Neural cell (in vitro differentiated cells): ENCODE measurements at regions not wholly inside any gene's neighbourhood (a gene's known extent, or its start where the extent isn't known, plus 50 kb on each side); places are given as distances from the start of the nearest gene placed in this dataset.

Experiments used
- H2AFZ ChIP-seq: fragments of 200-600, 300-800 bp; sonication (generic), shearing (Covaris generic); 2 replicates; pipeline ENCODE4 v1.6.0; 2014; ENCODE audit warnings: low read depth, mild to moderate bottlenecking, antibody characterized with exemption, low read length, moderate library complexity
- H3F3A ChIP-seq: fragments of 200-600 bp; shearing (Covaris generic); 2 replicates; pipeline ENCODE4 v1.6.1; 2016; ENCODE audit warnings: mild to moderate bottlenecking, moderate library complexity, mixed read lengths, antibody characterized with exemption, low read length; ENCODE audit not compliant: insufficient read depth, poor library complexity, severe bottlenecking
- H3K27ac ChIP-seq: fragments of 200-600, 300-800 bp; sonication (generic), shearing (Covaris generic); 2 replicates; pipeline ENCODE4 v1.5.1; 2014; ENCODE audit warnings: mild to moderate bottlenecking, low read length, moderate library complexity
- H3K27me3 ChIP-seq: fragments of 300-800, 200-600 bp; sonication (generic), shearing (Covaris generic); 2 replicates; pipeline ENCODE4 v1.6.0; 2014; ENCODE audit warnings: mild to moderate bottlenecking, low read depth, low read length, moderate library complexity; ENCODE audit not compliant: insufficient read depth
- H3K36me3 ChIP-seq: fragments of 300-800, 200-600 bp; sonication (generic), shearing (Covaris generic); 2 replicates; pipeline ENCODE4 v1.5.1; 2014; ENCODE audit warnings: mild to moderate bottlenecking, antibody characterized with exemption, low read length, moderate library complexity; ENCODE audit not compliant: insufficient read depth
- H3K4me2 ChIP-seq: fragments of 300-800, 200-600 bp; sonication (generic), shearing (Covaris generic); 2 replicates; pipeline ENCODE4 v1.6.0; 2014; ENCODE audit warnings: mild to moderate bottlenecking, low read length
- H3K4me3 ChIP-seq: fragments of 300-800, 200-600 bp; sonication (generic), shearing (Covaris generic); 2 replicates; pipeline ENCODE4 v1.5.1; 2014; ENCODE audit warnings: mild to moderate bottlenecking, low read length, moderate library complexity
- H3K79me2 ChIP-seq: fragments of 200-600 bp; shearing (Covaris generic); replicated peaks from 2 replicates; pipeline ENCODE4 v1.6.0; 2014; ENCODE audit warnings: mild to moderate bottlenecking, low read length, moderate library complexity; ENCODE audit not compliant: insufficient read depth
- H3K9ac ChIP-seq: fragments of 300-800, 200-600 bp; sonication (generic), shearing (Covaris generic); 2 replicates; pipeline ENCODE4 v1.6.1; 2016; ENCODE audit warnings: mild to moderate bottlenecking, low read length, mixed read lengths
- H3K9me2 ChIP-seq: fragments of 200-600 bp; shearing (Covaris generic); 2 replicates; pipeline ENCODE4 v1.6.1; 2016; ENCODE audit warnings: mild to moderate bottlenecking, low read length, mixed read lengths; ENCODE audit not compliant: insufficient read depth
- H3K9me3 ChIP-seq: fragments of 200-600, 300-800 bp; sonication (generic), shearing (Covaris generic); 2 replicates; pipeline ENCODE4 v1.6.1; 2016; ENCODE audit warnings: mild to moderate bottlenecking, mixed run types, low read length, moderate library complexity, mixed read lengths
- H4K20me1 ChIP-seq: fragments of 200-600 bp; shearing (Covaris generic); 2 replicates; pipeline ENCODE4 v1.6.1; 2016; ENCODE audit warnings: mild to moderate bottlenecking, mixed run types; ENCODE audit not compliant: insufficient read depth
- EP300 ChIP-seq: fragments of 450-650 bp; conservative IDR thresholded peaks from 2 replicates; pipeline ENCODE4 v1.6.1; 2014; ENCODE audit warnings: antibody characterized with exemption, mild to moderate bottlenecking, moderate library complexity; ENCODE audit not compliant: poor library complexity, severe bottlenecking
- EZH2 ChIP-seq: fragments of 200-600, 300-800 bp; shearing (Covaris generic), sonication (generic); IDR thresholded peaks from 2 replicates; pipeline ENCODE4 v1.6.1; 2014; ENCODE audit warnings: antibody characterized with exemption, low read length, borderline replicate concordance, mild to moderate bottlenecking; ENCODE audit not compliant: insufficient read depth, poor library complexity, severe bottlenecking
- MXI1 ChIP-seq: fragments of 450-650 bp; conservative IDR thresholded peaks from 2 replicates; pipeline ENCODE4 v1.6.1; 2014; ENCODE audit warnings: antibody characterized with exemption, mild to moderate bottlenecking; ENCODE audit not compliant: poor library complexity, severe bottlenecking
- POLR2AphosphoS5 ChIP-seq: IDR thresholded peaks from 2 replicates; pipeline ENCODE4 v1.6.1; 2012
- RAD21 ChIP-seq: fragments of 450-650 bp; conservative IDR thresholded peaks from 2 replicates; pipeline ENCODE4 v1.6.1; 2014; ENCODE audit warnings: antibody characterized with exemption, mild to moderate bottlenecking, moderate library complexity
- SMC3 ChIP-seq: fragments of 450-650 bp; conservative IDR thresholded peaks from 2 replicates; pipeline ENCODE4 v1.6.1; 2014; ENCODE audit warnings: antibody characterized with exemption, mild to moderate bottlenecking, moderate library complexity; ENCODE audit not compliant: poor library complexity
- TAF1 ChIP-seq: IDR thresholded peaks from 2 replicates; pipeline ENCODE4 v1.6.1; 2012; ENCODE audit warnings: low read depth
- TF ChIP-seq, protein P1 (sequence below): IDR thresholded peaks from 2 replicates; pipeline ENCODE4 v1.6.1; 2012; ENCODE audit warnings: borderline replicate concordance
- TF ChIP-seq, protein P2 (sequence below): fragments of 450-650 bp; IDR thresholded peaks from 2 replicates; pipeline ENCODE4 v1.5.1; 2014; ENCODE audit warnings: antibody characterized with exemption, mild to moderate bottlenecking, moderate library complexity; ENCODE audit not compliant: poor library complexity, severe bottlenecking

- Histone ChIP-seq H3K9ac (no peak overlapping the region), H3K9me3 (no peaks in the 10 kb centered on the region), H4K20me1 (no peaks in the 10 kb centered on the region), H3F3A (no peaks in the 10 kb centered on the region), H3K27me3 (no peaks in the 10 kb centered on the region), H3K4me3 (no peak overlapping the region), H3K4me2 (no peak overlapping the region), H3K27ac (no peak overlapping the region), H2AFZ (no peak overlapping the region), H3K36me3 (no peaks in the 10 kb centered on the region), H3K79me2 (no peaks in the 10 kb centered on the region), H3K9me2 (no peaks in the 10 kb centered on the region)
- TF ChIP-seq, protein P1, sequence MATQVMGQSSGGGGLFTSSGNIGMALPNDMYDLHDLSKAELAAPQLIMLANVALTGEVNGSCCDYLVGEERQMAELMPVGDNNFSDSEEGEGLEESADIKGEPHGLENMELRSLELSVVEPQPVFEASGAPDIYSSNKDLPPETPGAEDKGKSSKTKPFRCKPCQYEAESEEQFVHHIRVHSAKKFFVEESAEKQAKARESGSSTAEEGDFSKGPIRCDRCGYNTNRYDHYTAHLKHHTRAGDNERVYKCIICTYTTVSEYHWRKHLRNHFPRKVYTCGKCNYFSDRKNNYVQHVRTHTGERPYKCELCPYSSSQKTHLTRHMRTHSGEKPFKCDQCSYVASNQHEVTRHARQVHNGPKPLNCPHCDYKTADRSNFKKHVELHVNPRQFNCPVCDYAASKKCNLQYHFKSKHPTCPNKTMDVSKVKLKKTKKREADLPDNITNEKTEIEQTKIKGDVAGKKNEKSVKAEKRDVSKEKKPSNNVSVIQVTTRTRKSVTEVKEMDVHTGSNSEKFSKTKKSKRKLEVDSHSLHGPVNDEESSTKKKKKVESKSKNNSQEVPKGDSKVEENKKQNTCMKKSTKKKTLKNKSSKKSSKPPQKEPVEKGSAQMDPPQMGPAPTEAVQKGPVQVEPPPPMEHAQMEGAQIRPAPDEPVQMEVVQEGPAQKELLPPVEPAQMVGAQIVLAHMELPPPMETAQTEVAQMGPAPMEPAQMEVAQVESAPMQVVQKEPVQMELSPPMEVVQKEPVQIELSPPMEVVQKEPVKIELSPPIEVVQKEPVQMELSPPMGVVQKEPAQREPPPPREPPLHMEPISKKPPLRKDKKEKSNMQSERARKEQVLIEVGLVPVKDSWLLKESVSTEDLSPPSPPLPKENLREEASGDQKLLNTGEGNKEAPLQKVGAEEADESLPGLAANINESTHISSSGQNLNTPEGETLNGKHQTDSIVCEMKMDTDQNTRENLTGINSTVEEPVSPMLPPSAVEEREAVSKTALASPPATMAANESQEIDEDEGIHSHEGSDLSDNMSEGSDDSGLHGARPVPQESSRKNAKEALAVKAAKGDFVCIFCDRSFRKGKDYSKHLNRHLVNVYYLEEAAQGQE = no peak
- TF ChIP-seq EP300 (no peak), MXI1 (no peak), POLR2AphosphoS5 (no peak), EZH2 (no peak), TAF1 (no peak)
- TF ChIP-seq, protein P2, sequence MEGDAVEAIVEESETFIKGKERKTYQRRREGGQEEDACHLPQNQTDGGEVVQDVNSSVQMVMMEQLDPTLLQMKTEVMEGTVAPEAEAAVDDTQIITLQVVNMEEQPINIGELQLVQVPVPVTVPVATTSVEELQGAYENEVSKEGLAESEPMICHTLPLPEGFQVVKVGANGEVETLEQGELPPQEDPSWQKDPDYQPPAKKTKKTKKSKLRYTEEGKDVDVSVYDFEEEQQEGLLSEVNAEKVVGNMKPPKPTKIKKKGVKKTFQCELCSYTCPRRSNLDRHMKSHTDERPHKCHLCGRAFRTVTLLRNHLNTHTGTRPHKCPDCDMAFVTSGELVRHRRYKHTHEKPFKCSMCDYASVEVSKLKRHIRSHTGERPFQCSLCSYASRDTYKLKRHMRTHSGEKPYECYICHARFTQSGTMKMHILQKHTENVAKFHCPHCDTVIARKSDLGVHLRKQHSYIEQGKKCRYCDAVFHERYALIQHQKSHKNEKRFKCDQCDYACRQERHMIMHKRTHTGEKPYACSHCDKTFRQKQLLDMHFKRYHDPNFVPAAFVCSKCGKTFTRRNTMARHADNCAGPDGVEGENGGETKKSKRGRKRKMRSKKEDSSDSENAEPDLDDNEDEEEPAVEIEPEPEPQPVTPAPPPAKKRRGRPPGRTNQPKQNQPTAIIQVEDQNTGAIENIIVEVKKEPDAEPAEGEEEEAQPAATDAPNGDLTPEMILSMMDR = no peak
These were observed 103.0 kb upstream of the ZNF32 start for GRCh38 chr10:43751646-43752045.

DNA sequence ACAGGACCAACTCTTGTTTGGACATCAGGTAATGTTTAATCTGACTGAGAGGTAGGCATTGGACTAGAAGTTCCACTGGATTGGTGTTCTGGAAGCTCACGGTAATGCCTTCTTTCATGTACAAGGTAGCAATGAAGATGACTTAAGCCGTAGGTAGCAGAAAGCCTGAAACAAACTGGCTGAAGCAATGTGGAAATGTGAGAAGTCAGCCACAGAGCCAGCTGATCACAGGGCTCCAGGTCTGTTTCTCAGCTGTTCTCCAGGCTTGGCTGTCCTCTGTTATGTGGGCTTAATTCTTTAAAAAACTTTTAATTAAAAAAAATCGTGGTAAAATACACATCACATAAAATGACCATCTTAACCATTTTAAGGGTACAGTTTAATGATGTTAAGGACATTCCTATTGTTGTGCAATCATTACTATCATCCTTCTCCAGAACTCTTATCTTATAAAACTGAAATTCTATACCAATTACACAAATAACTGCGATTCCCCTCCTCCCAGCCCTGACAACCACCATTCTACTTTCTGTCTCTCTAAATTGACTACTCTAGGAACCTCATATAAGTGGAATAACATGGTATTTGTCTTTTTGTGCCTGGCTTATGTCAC, 101.4 kb upstream of the ZNF32 start:
- H3K4me2 ChIP-seq = no peak overlapping the region
- H3K79me2 ChIP-seq = no peaks in the 10 kb centered on the region
- H3K9ac ChIP-seq = no peak overlapping the region
- H3K9me3 ChIP-seq = no peaks in the 10 kb centered on the region
- no peak overlapping the region for H3K4me3 ChIP-seq
- no peaks in the 10 kb centered on the region for H4K20me1 ChIP-seq
- H3K9me2 ChIP-seq = no peaks in the 10 kb centered on the region
- TF ChIP-seq EP300 = no peak
- no peak for TF ChIP-seq MXI1
- no peak for TF ChIP-seq RAD21
- no peak for TF ChIP-seq POLR2AphosphoS5
- TF ChIP-seq, protein P1 = no peak
- no peak for TF ChIP-seq TAF1
- TF ChIP-seq SMC3 = no peak
- TF ChIP-seq, protein P2 = no peak
- TF ChIP-seq EZH2 = no peak
- H3K27ac ChIP-seq = no peak overlapping the region
- H3F3A ChIP-seq = no peaks in the 10 kb centered on the region
- H2AFZ ChIP-seq = no peak overlapping the region
- no peaks in the 10 kb centered on the region for H3K36me3 ChIP-seq
- H3K27me3 ChIP-seq = no peaks in the 10 kb centered on the region
